ENCODE measurements at regions not wholly inside any gene's neighbourhood (a gene's known extent, or its start where the extent isn't known, plus 50 kb on each side); places are given as distances from the start of the nearest gene placed in this dataset.

- TF ChIP-seq CTCF (IDR thresholded peaks at IDR 0.05): no peak
- TF ChIP-seq POLR2A (IDR thresholded peaks at IDR 0.05): no peak
- no peak for TF ChIP-seq POLR2AphosphoS5 (IDR thresholded peaks at IDR 0.05)
These were observed 233.2 kb upstream of the PPP2R2D start for GRCh38 chr10:131667561-131667960.

All from suprapubic skin (tissue), 4 donors.